Thyroid gland (tissue), 4 donors: ENCODE measurements at regions not wholly inside any gene's neighbourhood (a gene's known extent, or its start where the extent isn't known, plus 50 kb on each side); places are given as distances from the start of the nearest gene placed in this dataset.

ENCODE experiments used
- CTCF ChIP-seq, 6 experiments: fragments of 200-600 bp in 3 of 6; fragments of 450-650 bp in 3 of 6; sonication (generic) in 3 of 6; IDR thresholded peaks; one replicate each; pipeline ENCODE4 v1.5.1; 2016 to 2019; ENCODE audit warnings: antibody characterized with exemption in 6 of 6, mild to moderate bottlenecking in 2 of 6, inconsistent platforms in 1 of 6, moderate library complexity in 1 of 6
- POLR2A ChIP-seq, 2 donors: fragments of 450-650 bp; IDR thresholded peaks; one replicate each; pipeline ENCODE4 v1.6.1; 2017; ENCODE audit warnings: antibody characterized with exemption in 2 of 2, mild to moderate bottlenecking in 2 of 2, moderate library complexity in 1 of 2

- TF ChIP-seq POLR2A (IDR thresholded peaks at IDR 0.05) (no peak), CTCF (IDR thresholded peaks at IDR 0.05) (no peak)
Measured at GRCh38 chr4:184937030-184937710, 81.1 kb upstream of the HELT start.
